Coronary artery (tissue), 2 donors: ENCODE measurements at regions not wholly inside any gene's neighbourhood (a gene's known extent, or its start where the extent isn't known, plus 50 kb on each side); places are given as distances from the start of the nearest gene placed in this dataset.
"Not testable (repeated sequence)": the region's sequence is repeated elsewhere in the genome, so short reads cannot be mapped to it uniquely, and the experiment has no call there.

ENCODE experiments used
- DNase-seq: peaks from one replicate; pipeline ENCODE4 v3.0.0-alpha.2; 2017; ENCODE audit warnings: low spot score
- H3K27ac ChIP-seq, 2 donors: fragments of 200-600 bp; sonication (generic); one replicate each; pipeline ENCODE4 v1.5.1; 2016 to 2019
- H3K4me3 ChIP-seq: fragments of 200-600 bp; sonication (generic); 2 replicates; pipeline ENCODE4 v1.5.1; 2016; ENCODE audit warnings: mild to moderate bottlenecking, moderate library complexity
- CTCF ChIP-seq: fragments of 200-600 bp; sonication (generic); IDR thresholded peaks from one replicate; pipeline ENCODE4 v1.5.1; 2019; ENCODE audit warnings: antibody characterized with exemption

- no peak overlapping the region for H3K4me3 ChIP-seq
- no peak for DNase-seq
- H3K27ac ChIP-seq: no peak overlapping the region
- TF ChIP-seq CTCF: no peak
Measured at GRCh38 chr15:77895742-77896141, 181.8 kb downstream of the TBC1D2B start.

GRCh38 chr15:77895145-77895544, 182.4 kb downstream of the TBC1D2B start:
- DNase-seq, H3K27ac ChIP-seq, H3K4me3 ChIP-seq: not testable (repeated sequence)

- H3K4me3 ChIP-seq, DNase-seq: not testable (repeated sequence)
- H3K27ac ChIP-seq: peak overlapping the region; percentile 37 to 56
Measured at GRCh38 chr15:77893671-77894640, 183.6 kb downstream of the TBC1D2B start.

- H3K4me3 ChIP-seq, DNase-seq: not testable (repeated sequence)
Measured at GRCh38 chr15:77893246-77893645, 184.3 kb downstream of the TBC1D2B start.

GRCh38 chr15:77892335-77892734, 185.2 kb downstream of the TBC1D2B start:
- peak overlapping the region in 1 of 2 donors; percentile 95 for H3K27ac ChIP-seq
- no peak for DNase-seq
- no peak for TF ChIP-seq CTCF
- no peak overlapping the region for H3K4me3 ChIP-seq

More at GRCh38 chr15:77893246-77893645, 184.3 kb downstream of the TBC1D2B start:
- peak overlapping the region; percentile 27 to 56 for H3K27ac ChIP-seq

- not testable (repeated sequence) for DNase-seq, H3K4me3 ChIP-seq
- peak overlapping the region; percentile 81 to 95 for H3K27ac ChIP-seq
Measured at GRCh38 chr15:77891862-77892261, 185.6 kb downstream of the TBC1D2B start.

- DNase-seq: not testable (repeated sequence)
- Histone ChIP-seq H3K27ac (peak overlapping the region; percentile 81 to 95), H3K4me3 (peak overlapping the region; percentile 34)
Measured at GRCh38 chr15:77890911-77891801, 186.4 kb downstream of the TBC1D2B start.

GRCh38 chr15:77889828-77890725, 187.4 kb downstream of the TBC1D2B start:
- peak overlapping the region; percentile 81 to 95 for H3K27ac ChIP-seq
- not testable (repeated sequence) for DNase-seq, H3K4me3 ChIP-seq

- no peak for DNase-seq
- Histone ChIP-seq H3K4me3 (no peak overlapping the region), H3K27ac (peak overlapping the region; percentile 81 to 95)
- TF ChIP-seq CTCF: no peak
Measured at GRCh38 chr15:77889009-77889806, 188.3 kb downstream of the TBC1D2B start.

GRCh38 chr15:77887563-77888429, 189.7 kb downstream of the TBC1D2B start:
- not testable (repeated sequence) for DNase-seq, H3K4me3 ChIP-seq
- H3K27ac ChIP-seq: peak overlapping the region; percentile 93 to 94
